SK-N-SH treated with all-trans-retinoic acid at 6 μM for 48 hours (cell line): ENCODE measurements at regions not wholly inside any gene's neighbourhood (a gene's known extent, or its start where the extent isn't known, plus 50 kb on each side); places are given as distances from the start of the nearest gene placed in this dataset.

Experiments used
- CSRNP3 ChIP-seq: fragments of 250-450 bp; sonication (Bioruptor Pico); IDR thresholded peaks from 2 replicates; pipeline ENCODE4 v1.5.1; 2021; ENCODE audit warnings: mild to moderate bottlenecking, moderate library complexity
- TCF4 ChIP-seq: fragments of 250-450 bp; sonication (Bioruptor Pico); IDR thresholded peaks from 2 replicates; pipeline ENCODE4 v1.8.0; 2021; ENCODE audit warnings: mild to moderate bottlenecking, moderate library complexity, borderline replicate concordance
- ZFP3 ChIP-seq: fragments of 250-450 bp; sonication (Bioruptor Pico); IDR thresholded peaks from 2 replicates; pipeline ENCODE4 v1.5.0; 2020; ENCODE audit warnings: mild to moderate bottlenecking, moderate library complexity
- TF ChIP-seq, protein P1 (sequence below): fragments of 250-450 bp; sonication (Bioruptor Pico); IDR thresholded peaks from 2 replicates; pipeline ENCODE4 v1.5.1; 2020; ENCODE audit warnings: low read depth, mild to moderate bottlenecking, moderate library complexity

DNA sequence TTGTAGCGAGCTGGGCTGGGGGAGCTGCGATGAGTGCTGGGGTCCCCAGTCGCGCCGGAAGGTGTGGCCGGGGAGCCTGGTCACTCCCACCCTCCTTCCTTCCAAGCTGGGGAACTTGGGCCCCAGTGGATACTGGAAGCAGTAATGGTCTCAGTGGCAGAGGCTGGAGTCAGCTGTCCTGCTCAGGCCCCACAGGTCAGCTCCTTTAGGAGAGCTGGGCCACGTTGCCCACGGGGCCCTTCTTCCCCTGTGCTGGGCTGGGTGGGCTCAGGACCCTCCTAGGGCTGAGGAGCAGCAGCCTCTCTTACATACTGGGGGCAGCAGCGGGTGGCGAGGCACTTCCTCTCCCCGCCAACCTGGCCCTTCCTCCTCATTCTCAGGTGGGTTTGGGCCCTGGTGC lies 200.6 kb upstream of the MKI67 start:
- TF ChIP-seq ZFP3 (CRISPR knock-in tag), result no peak
- no peak for TF ChIP-seq CSRNP3 (CRISPR knock-in tag)
- TF ChIP-seq, protein P1, sequence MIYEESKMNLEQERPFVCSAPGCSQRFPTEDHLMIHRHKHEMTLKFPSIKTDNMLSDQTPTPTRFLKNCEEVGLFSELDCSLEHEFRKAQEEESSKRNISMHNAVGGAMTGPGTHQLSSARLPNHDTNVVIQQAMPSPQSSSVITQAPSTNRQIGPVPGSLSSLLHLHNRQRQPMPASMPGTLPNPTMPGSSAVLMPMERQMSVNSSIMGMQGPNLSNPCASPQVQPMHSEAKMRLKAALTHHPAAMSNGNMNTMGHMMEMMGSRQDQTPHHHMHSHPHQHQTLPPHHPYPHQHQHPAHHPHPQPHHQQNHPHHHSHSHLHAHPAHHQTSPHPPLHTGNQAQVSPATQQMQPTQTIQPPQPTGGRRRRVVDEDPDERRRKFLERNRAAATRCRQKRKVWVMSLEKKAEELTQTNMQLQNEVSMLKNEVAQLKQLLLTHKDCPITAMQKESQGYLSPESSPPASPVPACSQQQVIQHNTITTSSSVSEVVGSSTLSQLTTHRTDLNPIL (CRISPR knock-in tag), result no peak
- TF ChIP-seq TCF4 (CRISPR knock-in tag), result no peak
